ENCODE measurements at regions not wholly inside any gene's neighbourhood (a gene's known extent, or its start where the extent isn't known, plus 50 kb on each side); places are given as distances from the start of the nearest gene placed in this dataset.
"Not testable (repeated sequence)": the region's sequence is repeated elsewhere in the genome, so short reads cannot be mapped to it uniquely, and the experiment has no call there.

DNA sequence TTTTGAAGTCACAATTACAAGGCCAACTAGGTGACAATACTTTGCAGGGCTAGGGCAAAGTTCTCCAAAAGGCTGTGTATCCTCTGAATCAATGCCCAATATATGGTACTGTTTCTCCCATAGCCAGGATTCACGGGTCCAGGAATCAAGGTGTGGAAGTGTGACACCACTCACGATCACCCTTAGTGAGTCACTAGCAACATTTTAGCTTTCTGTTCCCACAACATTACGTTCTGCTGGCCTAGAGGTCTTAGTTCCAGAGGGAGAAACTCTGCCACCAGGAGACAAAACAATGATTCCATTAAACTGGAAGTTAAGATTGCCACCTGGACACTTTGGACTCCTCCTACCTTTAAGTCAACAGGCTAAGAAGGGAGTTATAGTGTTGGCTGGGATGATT lies 88.5 kb upstream of the RANBP6 start:
- DNase-seq, result not testable (repeated sequence)

DNA sequence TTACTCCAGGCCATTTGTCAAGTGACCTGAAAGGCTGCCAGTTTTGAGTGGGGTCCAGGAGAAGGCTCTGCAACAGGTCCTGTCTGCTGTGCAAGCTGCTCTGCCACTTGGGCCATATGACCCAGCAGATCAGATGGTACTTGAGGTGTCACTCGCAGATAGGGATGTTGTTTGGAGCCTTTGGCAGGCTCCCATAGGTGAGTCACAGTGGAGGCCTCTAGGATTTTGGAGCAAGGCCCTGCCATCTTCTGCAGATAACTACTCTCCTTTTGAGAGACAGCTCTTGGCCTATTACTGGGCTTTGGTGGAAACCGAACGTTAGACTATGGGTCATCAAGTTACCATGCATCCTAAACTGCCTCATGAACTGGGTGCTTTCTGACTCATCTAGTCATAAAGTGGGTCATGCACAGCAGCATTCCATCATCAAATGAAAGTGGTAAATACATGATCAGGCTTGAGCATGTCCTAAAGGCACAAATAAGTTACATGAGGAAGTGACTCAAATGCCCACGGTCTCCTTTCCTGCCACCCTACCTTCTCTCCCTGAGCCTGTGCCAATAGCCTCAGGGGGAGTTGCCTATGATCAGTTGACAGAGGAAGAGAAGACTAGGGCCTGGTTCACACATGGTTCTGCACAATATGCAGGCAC lies 87.0 kb upstream of the RANBP6 start:
- DNase-seq, result not testable (repeated sequence)

GRCh38 chr9:6101725-6102124 lies 86.3 kb upstream of the RANBP6 start:
- not testable (repeated sequence) for DNase-seq

DNA sequence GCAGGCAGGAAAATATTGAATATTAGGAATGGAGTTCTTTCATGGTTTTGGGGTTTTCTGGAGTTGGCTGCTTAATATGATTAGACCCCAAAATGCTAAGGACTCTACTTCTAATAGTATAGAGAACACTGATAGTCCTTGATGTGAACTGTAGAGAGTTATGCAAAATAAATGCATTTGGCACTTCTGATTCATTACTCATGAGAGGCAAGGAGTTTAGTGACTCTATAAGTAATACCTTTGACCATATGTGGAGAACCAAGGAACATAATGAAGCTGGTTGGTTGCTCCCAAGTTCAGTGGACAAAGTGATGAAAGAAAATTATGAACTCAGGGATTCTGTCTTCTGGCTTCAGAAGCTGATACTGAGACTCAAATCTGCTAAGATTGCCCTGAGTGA lies 83.9 kb upstream of the RANBP6 start:
- DNase-seq, result not testable (repeated sequence)

GRCh38 chr9:6098431-6098830 lies 83.0 kb upstream of the RANBP6 start:
- DNase-seq, result no peak

- DNase-seq, result no peak
Observed at GRCh38 chr9:6096821-6097220, 81.4 kb upstream of the RANBP6 start.

GRCh38 chr9:6090277-6091210 lies 75.1 kb upstream of the RANBP6 start:
- no peak for DNase-seq

DNA sequence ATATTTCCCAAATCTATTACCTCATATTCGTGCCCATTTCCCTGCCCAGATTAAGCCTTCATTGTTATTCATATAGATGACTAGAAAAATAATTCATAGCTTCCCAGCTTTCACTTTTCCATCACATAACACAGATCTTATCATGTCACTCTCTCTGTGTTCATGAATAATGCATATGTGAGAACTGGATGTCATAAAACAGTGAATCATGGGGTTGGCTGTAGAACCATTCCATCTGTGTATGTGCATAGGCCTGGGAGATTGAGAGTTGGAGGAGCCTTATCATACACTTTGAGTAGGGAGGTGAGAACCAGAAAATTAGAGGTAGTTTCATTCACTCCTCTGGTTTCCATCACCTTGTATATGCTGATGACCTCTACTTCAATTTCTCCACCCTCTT lies 73.9 kb upstream of the RANBP6 start:
- no peak for DNase-seq

- no peak for DNase-seq
Observed at GRCh38 chr9:6086006-6086655, 70.7 kb upstream of the RANBP6 start.

DNA sequence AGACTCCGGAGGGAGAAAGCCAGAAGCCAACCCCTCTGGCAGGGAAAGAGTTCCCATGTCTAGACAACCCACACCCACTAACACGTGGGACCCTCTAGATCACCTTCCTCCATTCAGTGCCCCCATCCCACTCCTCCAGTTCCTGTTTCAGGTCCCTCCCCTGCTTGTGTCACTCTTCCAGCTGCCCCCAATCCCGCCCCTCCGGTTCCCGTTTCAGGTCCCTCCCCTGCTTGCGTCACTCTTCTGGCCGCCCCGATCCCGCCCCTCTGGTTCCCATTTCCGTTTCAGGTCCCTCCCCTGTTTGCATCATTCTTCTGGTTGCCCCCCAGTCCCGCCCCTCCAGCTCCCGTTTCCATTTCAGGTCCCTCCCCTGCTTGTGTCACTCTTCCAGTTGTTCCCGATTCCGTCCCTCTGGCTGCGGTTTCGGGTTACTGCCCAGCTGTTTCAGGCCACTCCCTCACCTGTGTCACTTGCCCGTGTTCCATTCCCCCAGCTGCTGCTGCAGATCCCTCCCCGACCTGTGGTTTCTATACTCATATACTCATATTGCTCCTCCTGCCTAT lies 64.8 kb upstream of the RANBP6 start:
- DNase-seq, result peak; percentile 95

- DNase-seq, result no peak
Observed at GRCh38 chr9:6079386-6079785, 64.0 kb upstream of the RANBP6 start.

- no peak for DNase-seq
Observed at GRCh38 chr9:6078382-6079105, 63.1 kb upstream of the RANBP6 start.

- no peak for DNase-seq
Observed at GRCh38 chr9:6076851-6077250, 61.4 kb upstream of the RANBP6 start.

DNA sequence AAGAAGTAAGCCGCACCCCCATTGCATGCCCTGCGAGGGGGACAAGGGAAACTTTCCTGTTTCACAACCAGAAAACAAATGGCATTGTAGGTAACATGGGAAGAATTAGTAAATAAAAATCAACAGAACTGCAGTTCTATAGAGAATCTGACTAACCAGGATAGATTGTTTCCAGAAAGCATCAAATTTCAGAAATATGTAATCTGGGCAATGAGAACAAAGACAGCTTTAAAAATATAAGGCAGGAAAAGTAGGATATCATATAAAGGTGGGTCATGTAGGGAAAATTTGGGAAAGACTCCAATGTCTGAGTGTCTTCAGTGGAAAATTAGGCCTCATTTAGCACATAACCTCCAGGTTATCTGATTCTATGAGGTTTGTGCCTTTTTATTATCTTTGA lies 58.3 kb upstream of the RANBP6 start:
- DNase-seq, result no peak

- no peak for DNase-seq
Observed at GRCh38 chr9:6072865-6073264, 57.4 kb upstream of the RANBP6 start.

DNA sequence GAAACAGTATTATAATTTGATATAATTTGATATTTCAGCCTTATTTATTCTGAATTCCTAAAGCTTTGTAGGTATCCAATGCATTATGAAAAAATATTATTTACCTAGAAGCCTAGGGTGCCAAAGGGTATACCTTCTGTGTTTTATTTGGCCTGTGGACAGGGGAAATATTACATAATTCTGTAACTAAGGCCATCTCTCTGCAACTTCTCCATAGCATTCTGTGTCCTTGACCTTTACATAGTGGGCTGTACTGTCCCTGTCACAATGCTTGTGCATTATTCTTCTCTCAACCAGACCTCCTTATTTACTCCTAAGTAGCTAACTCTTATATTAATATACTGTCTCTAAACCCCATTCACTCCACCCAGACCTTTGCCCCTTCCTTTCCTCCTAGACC lies 57.0 kb upstream of the RANBP6 start:
- DNase-seq, result no peak

GRCh38 chr9:6068983-6069382 lies 53.6 kb upstream of the RANBP6 start:
- no peak for DNase-seq

- no peak for DNase-seq
Observed at GRCh38 chr9:6067426-6067825, 52.0 kb upstream of the RANBP6 start.
